Liver (tissue), 8 donors: ENCODE measurements at regions not wholly inside any gene's neighbourhood (a gene's known extent, or its start where the extent isn't known, plus 50 kb on each side); places are given as distances from the start of the nearest gene placed in this dataset.

Experiments
- DNase-seq: peaks from one replicate; pipeline ENCODE4 v3.0.0-alpha.2; 2017; ENCODE audit warnings: low spot score
- H3K27ac ChIP-seq, 2 donors: one replicate each; pipeline ENCODE4 v1.7.0; 2013; ENCODE audit warnings: inconsistent platforms in 2 of 2, low read length in 2 of 2, control low read depth in 1 of 2, low read depth in 1 of 2, mild to moderate bottlenecking in 1 of 2
- H3K27me3 ChIP-seq, 4 donors: one replicate each; pipeline versions ENCODE4 v1.6.1 to v1.7.0; 2013; ENCODE audit warnings: low read length in 3 of 4, inconsistent platforms in 1 of 4, mild to moderate bottlenecking in 1 of 4, moderate library complexity in 1 of 4; ENCODE audit not compliant: control insufficient read depth in 4 of 4, insufficient read depth in 4 of 4
- H3K36me3 ChIP-seq, 4 donors: one replicate each; pipeline versions ENCODE4 v1.6.1 to v1.7.0; 2013; ENCODE audit warnings: low read length in 3 of 4, mild to moderate bottlenecking in 3 of 4, low read depth in 1 of 4, moderate library complexity in 1 of 4; ENCODE audit not compliant: control insufficient read depth in 4 of 4, insufficient read depth in 3 of 4
- H3K4me1 ChIP-seq, 4 donors: one replicate each; pipeline versions ENCODE4 v1.6.1 to v1.7.0; 2013; ENCODE audit warnings: low read length in 3 of 4, mild to moderate bottlenecking in 3 of 4, moderate library complexity in 1 of 4; ENCODE audit not compliant: control insufficient read depth in 4 of 4, insufficient read depth in 4 of 4
- H3K4me3 ChIP-seq, 3 donors: one replicate each; pipeline versions ENCODE4 v1.6.1 to v1.7.0; 2013; ENCODE audit warnings: low read length in 3 of 3, control low read depth in 1 of 3, low read depth in 1 of 3, mild to moderate bottlenecking in 1 of 3
- H3K9ac ChIP-seq, 2 donors: one replicate each; pipeline ENCODE4 v1.7.0; 2013; ENCODE audit warnings: low read length in 2 of 2, mild to moderate bottlenecking in 2 of 2, moderate library complexity in 2 of 2, control low read depth in 1 of 2, low read depth in 1 of 2
- H3K9me3 ChIP-seq, 4 donors: one replicate each; pipeline versions ENCODE4 v1.6.1 to v1.7.0; 2013; ENCODE audit warnings: low read length in 3 of 4; ENCODE audit not compliant: control insufficient read depth in 4 of 4
- FOXA1 ChIP-seq: IDR thresholded peaks from 2 replicates; pipeline ENCODE4 v1.6.1; 2016; ENCODE audit warnings: antibody characterized with exemption
- FOXA2 ChIP-seq: IDR thresholded peaks from 2 replicates; pipeline ENCODE4 v1.6.1; 2016; ENCODE audit warnings: antibody characterized with exemption
- GABPA ChIP-seq, 2 donors: IDR thresholded peaks in 1 of 2; conservative IDR thresholded peaks in 1 of 2; 2 replicates each; pipeline ENCODE4 v1.6.1; 2016; ENCODE audit warnings: antibody characterized with exemption in 2 of 2, mild to moderate bottlenecking in 1 of 2, moderate library complexity in 1 of 2
- HNF4A ChIP-seq, 2 donors: conservative IDR thresholded peaks; 2 replicates each; pipeline ENCODE4 v1.6.1; 2016; ENCODE audit warnings: antibody characterized with exemption in 2 of 2, mild to moderate bottlenecking in 2 of 2
- RAD21 ChIP-seq, 2 donors: IDR thresholded peaks; 2 replicates each; pipeline ENCODE4 v1.6.1; 2016; ENCODE audit warnings: antibody characterized with exemption in 2 of 2, mild to moderate bottlenecking in 2 of 2
- RXRA ChIP-seq, 2 donors: IDR thresholded peaks; 2 replicates each; pipeline ENCODE4 v1.6.1; 2017 to 2018; ENCODE audit warnings: antibody characterized with exemption in 2 of 2, mild to moderate bottlenecking in 1 of 2
- SP1 ChIP-seq: IDR thresholded peaks from 2 replicates; pipeline ENCODE4 v1.6.1; 2018; ENCODE audit warnings: antibody characterized with exemption, mild to moderate bottlenecking
- TAF1 ChIP-seq: conservative IDR thresholded peaks from 2 replicates; pipeline ENCODE4 v1.6.1; 2016; ENCODE audit warnings: antibody characterized with exemption, mild to moderate bottlenecking
- YY1 ChIP-seq: IDR thresholded peaks from 2 replicates; pipeline ENCODE4 v1.6.1; 2016; ENCODE audit warnings: antibody characterized with exemption, mild to moderate bottlenecking
- WGBS: extraction: QIAGEN DNeasy Blood & Tissue Kit; methylation state at CpG from one replicate; pipeline ENCODE4 v1.1.7; 2013; 5-methylcytosine and 5-hydroxymethylcytosine counted together
- TF ChIP-seq, protein P1 (sequence below): IDR thresholded peaks from 2 replicates; pipeline ENCODE4 v1.6.1; 2016; ENCODE audit warnings: antibody characterized with exemption
- TF ChIP-seq, protein P2 (sequence below): IDR thresholded peaks from 2 replicates; pipeline ENCODE4 v1.6.1; 2016; ENCODE audit warnings: antibody characterized with exemption, mild to moderate bottlenecking
- TF ChIP-seq, protein P3 (sequence below): IDR thresholded peaks from 2 replicates; pipeline ENCODE4 v1.6.1; 2016; ENCODE audit warnings: antibody characterized with exemption
- TF ChIP-seq, protein P4 (sequence below): IDR thresholded peaks from 2 replicates; pipeline ENCODE4 v1.6.1; 2016; ENCODE audit warnings: antibody characterized with exemption
- TF ChIP-seq, protein P5 (sequence below): fragments of 150-350 bp; IDR thresholded peaks from 2 replicates; pipeline ENCODE4 v1.5.1; 2017; ENCODE audit warnings: improper control_type of control experiment, low read depth, low read length; ENCODE audit not compliant: missing input control
- donor health status: healthy.
- donor health status: healthy.
- donor health status: healthy.
- donor health status: healthy.
- donor health status: healthy.

DNA sequence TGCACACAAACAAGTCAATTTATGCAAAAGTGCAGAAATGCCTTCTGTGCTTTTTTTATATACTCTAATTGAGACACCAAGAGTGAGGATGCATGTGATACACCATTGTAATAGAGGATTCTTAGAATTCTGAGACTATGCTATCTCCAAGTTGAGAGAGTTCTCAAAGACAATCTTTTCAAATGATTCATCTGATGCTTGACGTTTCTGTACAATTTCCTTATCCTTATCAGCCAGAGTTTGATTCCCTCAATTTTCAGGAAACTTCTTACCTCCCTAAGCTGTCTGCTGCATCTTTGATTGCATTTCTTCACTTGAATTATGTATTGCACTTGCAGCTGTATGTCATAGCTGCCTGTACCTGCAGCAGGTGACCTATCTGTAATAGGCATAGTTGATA is 211.3 kb upstream of the SPAG17 start (continued):
- TF ChIP-seq, protein P1, sequence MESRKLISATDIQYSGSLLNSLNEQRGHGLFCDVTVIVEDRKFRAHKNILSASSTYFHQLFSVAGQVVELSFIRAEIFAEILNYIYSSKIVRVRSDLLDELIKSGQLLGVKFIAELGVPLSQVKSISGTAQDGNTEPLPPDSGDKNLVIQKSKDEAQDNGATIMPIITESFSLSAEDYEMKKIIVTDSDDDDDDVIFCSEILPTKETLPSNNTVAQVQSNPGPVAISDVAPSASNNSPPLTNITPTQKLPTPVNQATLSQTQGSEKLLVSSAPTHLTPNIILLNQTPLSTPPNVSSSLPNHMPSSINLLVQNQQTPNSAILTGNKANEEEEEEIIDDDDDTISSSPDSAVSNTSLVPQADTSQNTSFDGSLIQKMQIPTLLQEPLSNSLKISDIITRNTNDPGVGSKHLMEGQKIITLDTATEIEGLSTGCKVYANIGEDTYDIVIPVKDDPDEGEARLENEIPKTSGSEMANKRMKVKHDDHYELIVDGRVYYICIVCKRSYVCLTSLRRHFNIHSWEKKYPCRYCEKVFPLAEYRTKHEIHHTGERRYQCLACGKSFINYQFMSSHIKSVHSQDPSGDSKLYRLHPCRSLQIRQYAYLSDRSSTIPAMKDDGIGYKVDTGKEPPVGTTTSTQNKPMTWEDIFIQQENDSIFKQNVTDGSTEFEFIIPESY, result no peak

DNA sequence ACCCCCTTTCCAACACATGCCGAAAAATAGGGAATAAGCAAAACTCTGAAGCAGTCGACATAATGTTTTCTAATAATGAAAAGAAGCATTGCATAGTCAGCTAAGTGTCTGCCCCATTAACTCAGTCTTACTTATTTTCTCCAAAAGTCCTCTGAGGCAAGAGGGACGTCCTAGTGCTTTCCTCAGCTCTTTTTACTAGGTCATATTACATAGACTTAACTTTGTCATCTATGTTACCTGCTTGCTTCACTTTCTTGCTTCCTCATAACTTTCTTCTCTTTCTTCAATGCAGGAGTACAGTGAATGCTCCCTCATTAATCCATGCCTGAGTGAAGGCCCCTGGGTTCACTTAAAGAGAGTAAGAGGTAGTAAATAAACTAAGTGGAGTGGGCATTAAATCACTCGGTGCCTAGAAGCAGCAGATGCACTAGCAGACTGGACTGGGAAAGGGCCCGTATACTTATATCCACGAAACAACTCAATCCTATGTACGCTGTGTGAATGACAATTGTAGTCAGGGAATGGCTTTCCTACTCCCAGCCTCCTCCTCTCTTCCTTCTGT is 210.5 kb upstream of the SPAG17 start:
- Histone ChIP-seq H3K36me3 (no peaks in the 10 kb centered on the region), H3K9ac (no peak overlapping the region), H3K27me3 (no peaks in the 10 kb centered on the region), H3K27ac (no peak overlapping the region), H3K4me1 (no peaks in the 10 kb centered on the region), H3K4me3 (no peak overlapping the region), H3K9me3 (no peaks in the 10 kb centered on the region)
- no peak for TF ChIP-seq FOXA2
- TF ChIP-seq, protein P2, sequence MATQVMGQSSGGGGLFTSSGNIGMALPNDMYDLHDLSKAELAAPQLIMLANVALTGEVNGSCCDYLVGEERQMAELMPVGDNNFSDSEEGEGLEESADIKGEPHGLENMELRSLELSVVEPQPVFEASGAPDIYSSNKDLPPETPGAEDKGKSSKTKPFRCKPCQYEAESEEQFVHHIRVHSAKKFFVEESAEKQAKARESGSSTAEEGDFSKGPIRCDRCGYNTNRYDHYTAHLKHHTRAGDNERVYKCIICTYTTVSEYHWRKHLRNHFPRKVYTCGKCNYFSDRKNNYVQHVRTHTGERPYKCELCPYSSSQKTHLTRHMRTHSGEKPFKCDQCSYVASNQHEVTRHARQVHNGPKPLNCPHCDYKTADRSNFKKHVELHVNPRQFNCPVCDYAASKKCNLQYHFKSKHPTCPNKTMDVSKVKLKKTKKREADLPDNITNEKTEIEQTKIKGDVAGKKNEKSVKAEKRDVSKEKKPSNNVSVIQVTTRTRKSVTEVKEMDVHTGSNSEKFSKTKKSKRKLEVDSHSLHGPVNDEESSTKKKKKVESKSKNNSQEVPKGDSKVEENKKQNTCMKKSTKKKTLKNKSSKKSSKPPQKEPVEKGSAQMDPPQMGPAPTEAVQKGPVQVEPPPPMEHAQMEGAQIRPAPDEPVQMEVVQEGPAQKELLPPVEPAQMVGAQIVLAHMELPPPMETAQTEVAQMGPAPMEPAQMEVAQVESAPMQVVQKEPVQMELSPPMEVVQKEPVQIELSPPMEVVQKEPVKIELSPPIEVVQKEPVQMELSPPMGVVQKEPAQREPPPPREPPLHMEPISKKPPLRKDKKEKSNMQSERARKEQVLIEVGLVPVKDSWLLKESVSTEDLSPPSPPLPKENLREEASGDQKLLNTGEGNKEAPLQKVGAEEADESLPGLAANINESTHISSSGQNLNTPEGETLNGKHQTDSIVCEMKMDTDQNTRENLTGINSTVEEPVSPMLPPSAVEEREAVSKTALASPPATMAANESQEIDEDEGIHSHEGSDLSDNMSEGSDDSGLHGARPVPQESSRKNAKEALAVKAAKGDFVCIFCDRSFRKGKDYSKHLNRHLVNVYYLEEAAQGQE, result no peak
- TF ChIP-seq HNF4A (conservative IDR thresholded peaks at IDR 0.05), result no peak
- TF ChIP-seq, protein P3, sequence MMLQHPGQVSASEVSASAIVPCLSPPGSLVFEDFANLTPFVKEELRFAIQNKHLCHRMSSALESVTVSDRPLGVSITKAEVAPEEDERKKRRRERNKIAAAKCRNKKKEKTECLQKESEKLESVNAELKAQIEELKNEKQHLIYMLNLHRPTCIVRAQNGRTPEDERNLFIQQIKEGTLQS, result no peak
- TF ChIP-seq GABPA (IDR thresholded peaks at IDR 0.05 in 1 of 2, conservative IDR thresholded peaks at IDR 0.05 in 1 of 2), result no peak
- TF ChIP-seq, protein P1, result no peak
- no peak for TF ChIP-seq FOXA1
- TF ChIP-seq YY1, result no peak
- no peak for TF ChIP-seq SP1
- TF ChIP-seq TAF1, result no peak
- TF ChIP-seq, protein P4, sequence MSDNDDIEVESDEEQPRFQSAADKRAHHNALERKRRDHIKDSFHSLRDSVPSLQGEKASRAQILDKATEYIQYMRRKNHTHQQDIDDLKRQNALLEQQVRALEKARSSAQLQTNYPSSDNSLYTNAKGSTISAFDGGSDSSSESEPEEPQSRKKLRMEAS, result no peak
- TF ChIP-seq, protein P5, sequence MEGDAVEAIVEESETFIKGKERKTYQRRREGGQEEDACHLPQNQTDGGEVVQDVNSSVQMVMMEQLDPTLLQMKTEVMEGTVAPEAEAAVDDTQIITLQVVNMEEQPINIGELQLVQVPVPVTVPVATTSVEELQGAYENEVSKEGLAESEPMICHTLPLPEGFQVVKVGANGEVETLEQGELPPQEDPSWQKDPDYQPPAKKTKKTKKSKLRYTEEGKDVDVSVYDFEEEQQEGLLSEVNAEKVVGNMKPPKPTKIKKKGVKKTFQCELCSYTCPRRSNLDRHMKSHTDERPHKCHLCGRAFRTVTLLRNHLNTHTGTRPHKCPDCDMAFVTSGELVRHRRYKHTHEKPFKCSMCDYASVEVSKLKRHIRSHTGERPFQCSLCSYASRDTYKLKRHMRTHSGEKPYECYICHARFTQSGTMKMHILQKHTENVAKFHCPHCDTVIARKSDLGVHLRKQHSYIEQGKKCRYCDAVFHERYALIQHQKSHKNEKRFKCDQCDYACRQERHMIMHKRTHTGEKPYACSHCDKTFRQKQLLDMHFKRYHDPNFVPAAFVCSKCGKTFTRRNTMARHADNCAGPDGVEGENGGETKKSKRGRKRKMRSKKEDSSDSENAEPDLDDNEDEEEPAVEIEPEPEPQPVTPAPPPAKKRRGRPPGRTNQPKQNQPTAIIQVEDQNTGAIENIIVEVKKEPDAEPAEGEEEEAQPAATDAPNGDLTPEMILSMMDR, result no peak
- TF ChIP-seq RAD21 (IDR thresholded peaks at IDR 0.05), result no peak
- no peak for TF ChIP-seq RXRA (IDR thresholded peaks at IDR 0.05)
- DNase-seq, result no peak
- WGBS, result 67% methylated on average over 7 of the region's 7 CpGs
